GM12875 (cell line): ENCODE measurements at regions not wholly inside any gene's neighbourhood (a gene's known extent, or its start where the extent isn't known, plus 50 kb on each side); places are given as distances from the start of the nearest gene placed in this dataset.

ENCODE experiments used
- H3K4me3 ChIP-seq: one replicate; pipeline ENCODE4 v1.5.1; 2011; ENCODE audit warnings: low read depth, low read length, control low read depth
- CTCF ChIP-seq: IDR thresholded peaks from 2 replicates; pipeline ENCODE4 v1.5.1; 2011; ENCODE audit warnings: low read depth, mild to moderate bottlenecking, control low read depth, inconsistent platforms, low read length, moderate library complexity, borderline replicate concordance; ENCODE audit not compliant: insufficient read depth

GRCh38 chr5:27325513-27325912 lies 287.1 kb upstream of the CDH9 start:
- TF ChIP-seq CTCF = no peak
- no peak overlapping the region for H3K4me3 ChIP-seq

GRCh38 chr5:27318701-27319100 lies 280.3 kb upstream of the CDH9 start:
- no peak for TF ChIP-seq CTCF
- H3K4me3 ChIP-seq = no peak overlapping the region

GRCh38 chr5:27316271-27316650 lies 277.9 kb upstream of the CDH9 start:
- H3K4me3 ChIP-seq = no peak overlapping the region
- no peak for TF ChIP-seq CTCF

GRCh38 chr5:27315363-27316270 lies 277.2 kb upstream of the CDH9 start:
- no peak for TF ChIP-seq CTCF
- H3K4me3 ChIP-seq = no peak overlapping the region

GRCh38 chr5:27313549-27313948 lies 275.2 kb upstream of the CDH9 start:
- no peak for TF ChIP-seq CTCF
- no peak overlapping the region for H3K4me3 ChIP-seq

GRCh38 chr5:27312291-27312893 lies 274.0 kb upstream of the CDH9 start:
- H3K4me3 ChIP-seq = no peak overlapping the region
- TF ChIP-seq CTCF = no peak

- TF ChIP-seq CTCF = no peak
- H3K4me3 ChIP-seq = no peak overlapping the region
These were observed 273.2 kb upstream of the CDH9 start for GRCh38 chr5:27311544-27311943.
